HL-60 (cell line): ENCODE measurements at regions not wholly inside any gene's neighbourhood (a gene's known extent, or its start where the extent isn't known, plus 50 kb on each side); places are given as distances from the start of the nearest gene placed in this dataset.
"Not testable (repeated sequence)": the region's sequence is repeated elsewhere in the genome, so short reads cannot be mapped to it uniquely, and the experiment has no call there.

ENCODE experiments used
- GABPA ChIP-seq: IDR thresholded peaks from 2 replicates; pipeline ENCODE4 v1.6.1; 2012; ENCODE audit warnings: low read depth
- POLR2AphosphoS5 ChIP-seq: IDR thresholded peaks from 2 replicates; pipeline ENCODE4 v1.6.1; 2012; ENCODE audit warnings: low read depth
- TF ChIP-seq, protein P1 (sequence below): IDR thresholded peaks from one replicate; pipeline ENCODE4 v1.5.1; 2011; ENCODE audit warnings: low read length, control low read depth, inconsistent platforms; ENCODE audit not compliant: insufficient read depth
- TF ChIP-seq, protein P2 (sequence below): IDR thresholded peaks from 2 replicates; pipeline ENCODE4 v1.6.1; 2012; ENCODE audit warnings: low read depth; ENCODE audit not compliant: insufficient replicate concordance

DNA sequence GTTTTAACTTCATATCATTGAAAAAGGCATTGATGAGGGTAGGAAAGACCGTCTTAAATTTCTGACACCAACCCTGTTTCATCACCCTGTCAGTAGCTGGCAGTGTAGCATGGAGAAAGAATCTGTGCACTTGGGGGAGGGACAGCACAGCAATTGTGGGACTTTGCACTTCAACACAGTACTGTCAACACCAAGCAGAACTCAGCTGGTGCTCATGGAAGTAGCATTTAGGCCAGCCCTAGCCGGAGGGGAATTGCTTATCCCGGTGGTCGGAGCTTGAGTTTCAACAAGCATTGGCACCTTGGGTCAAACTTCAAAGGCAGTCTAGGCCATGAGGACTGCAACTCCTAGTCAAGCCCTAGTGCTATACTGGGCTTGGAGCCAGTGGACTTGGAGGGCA is 285.8 kb upstream of the TGIF2LX start:
- TF ChIP-seq, protein P1, sequence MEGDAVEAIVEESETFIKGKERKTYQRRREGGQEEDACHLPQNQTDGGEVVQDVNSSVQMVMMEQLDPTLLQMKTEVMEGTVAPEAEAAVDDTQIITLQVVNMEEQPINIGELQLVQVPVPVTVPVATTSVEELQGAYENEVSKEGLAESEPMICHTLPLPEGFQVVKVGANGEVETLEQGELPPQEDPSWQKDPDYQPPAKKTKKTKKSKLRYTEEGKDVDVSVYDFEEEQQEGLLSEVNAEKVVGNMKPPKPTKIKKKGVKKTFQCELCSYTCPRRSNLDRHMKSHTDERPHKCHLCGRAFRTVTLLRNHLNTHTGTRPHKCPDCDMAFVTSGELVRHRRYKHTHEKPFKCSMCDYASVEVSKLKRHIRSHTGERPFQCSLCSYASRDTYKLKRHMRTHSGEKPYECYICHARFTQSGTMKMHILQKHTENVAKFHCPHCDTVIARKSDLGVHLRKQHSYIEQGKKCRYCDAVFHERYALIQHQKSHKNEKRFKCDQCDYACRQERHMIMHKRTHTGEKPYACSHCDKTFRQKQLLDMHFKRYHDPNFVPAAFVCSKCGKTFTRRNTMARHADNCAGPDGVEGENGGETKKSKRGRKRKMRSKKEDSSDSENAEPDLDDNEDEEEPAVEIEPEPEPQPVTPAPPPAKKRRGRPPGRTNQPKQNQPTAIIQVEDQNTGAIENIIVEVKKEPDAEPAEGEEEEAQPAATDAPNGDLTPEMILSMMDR = not testable (repeated sequence)
- TF ChIP-seq POLR2AphosphoS5, GABPA: not testable (repeated sequence)
- TF ChIP-seq, protein P2, sequence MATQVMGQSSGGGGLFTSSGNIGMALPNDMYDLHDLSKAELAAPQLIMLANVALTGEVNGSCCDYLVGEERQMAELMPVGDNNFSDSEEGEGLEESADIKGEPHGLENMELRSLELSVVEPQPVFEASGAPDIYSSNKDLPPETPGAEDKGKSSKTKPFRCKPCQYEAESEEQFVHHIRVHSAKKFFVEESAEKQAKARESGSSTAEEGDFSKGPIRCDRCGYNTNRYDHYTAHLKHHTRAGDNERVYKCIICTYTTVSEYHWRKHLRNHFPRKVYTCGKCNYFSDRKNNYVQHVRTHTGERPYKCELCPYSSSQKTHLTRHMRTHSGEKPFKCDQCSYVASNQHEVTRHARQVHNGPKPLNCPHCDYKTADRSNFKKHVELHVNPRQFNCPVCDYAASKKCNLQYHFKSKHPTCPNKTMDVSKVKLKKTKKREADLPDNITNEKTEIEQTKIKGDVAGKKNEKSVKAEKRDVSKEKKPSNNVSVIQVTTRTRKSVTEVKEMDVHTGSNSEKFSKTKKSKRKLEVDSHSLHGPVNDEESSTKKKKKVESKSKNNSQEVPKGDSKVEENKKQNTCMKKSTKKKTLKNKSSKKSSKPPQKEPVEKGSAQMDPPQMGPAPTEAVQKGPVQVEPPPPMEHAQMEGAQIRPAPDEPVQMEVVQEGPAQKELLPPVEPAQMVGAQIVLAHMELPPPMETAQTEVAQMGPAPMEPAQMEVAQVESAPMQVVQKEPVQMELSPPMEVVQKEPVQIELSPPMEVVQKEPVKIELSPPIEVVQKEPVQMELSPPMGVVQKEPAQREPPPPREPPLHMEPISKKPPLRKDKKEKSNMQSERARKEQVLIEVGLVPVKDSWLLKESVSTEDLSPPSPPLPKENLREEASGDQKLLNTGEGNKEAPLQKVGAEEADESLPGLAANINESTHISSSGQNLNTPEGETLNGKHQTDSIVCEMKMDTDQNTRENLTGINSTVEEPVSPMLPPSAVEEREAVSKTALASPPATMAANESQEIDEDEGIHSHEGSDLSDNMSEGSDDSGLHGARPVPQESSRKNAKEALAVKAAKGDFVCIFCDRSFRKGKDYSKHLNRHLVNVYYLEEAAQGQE = not testable (repeated sequence)
